ENCODE measurements at regions not wholly inside any gene's neighbourhood (a gene's known extent, or its start where the extent isn't known, plus 50 kb on each side); places are given as distances from the start of the nearest gene placed in this dataset.

DNA sequence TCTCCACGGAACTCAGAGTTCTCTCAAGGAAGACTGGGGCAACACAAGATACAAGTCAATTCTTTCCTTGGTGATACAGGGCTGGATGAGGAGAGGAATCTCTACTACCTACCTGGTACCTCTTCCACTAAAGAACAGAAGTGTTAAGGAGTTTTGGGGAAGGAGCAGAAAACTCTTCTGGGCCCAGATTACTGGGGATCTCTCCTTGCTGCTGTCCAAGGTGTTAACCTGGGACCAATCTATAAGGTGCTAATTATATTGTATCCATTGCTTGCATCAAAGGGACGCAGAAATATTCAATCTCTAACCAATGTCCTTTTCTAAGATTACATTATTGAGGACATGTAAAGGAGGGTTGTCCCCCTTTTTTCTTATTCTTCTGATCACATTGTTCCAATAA is 1102.5 kb downstream of the AMY1C start:
- TF ChIP-seq, protein P1, sequence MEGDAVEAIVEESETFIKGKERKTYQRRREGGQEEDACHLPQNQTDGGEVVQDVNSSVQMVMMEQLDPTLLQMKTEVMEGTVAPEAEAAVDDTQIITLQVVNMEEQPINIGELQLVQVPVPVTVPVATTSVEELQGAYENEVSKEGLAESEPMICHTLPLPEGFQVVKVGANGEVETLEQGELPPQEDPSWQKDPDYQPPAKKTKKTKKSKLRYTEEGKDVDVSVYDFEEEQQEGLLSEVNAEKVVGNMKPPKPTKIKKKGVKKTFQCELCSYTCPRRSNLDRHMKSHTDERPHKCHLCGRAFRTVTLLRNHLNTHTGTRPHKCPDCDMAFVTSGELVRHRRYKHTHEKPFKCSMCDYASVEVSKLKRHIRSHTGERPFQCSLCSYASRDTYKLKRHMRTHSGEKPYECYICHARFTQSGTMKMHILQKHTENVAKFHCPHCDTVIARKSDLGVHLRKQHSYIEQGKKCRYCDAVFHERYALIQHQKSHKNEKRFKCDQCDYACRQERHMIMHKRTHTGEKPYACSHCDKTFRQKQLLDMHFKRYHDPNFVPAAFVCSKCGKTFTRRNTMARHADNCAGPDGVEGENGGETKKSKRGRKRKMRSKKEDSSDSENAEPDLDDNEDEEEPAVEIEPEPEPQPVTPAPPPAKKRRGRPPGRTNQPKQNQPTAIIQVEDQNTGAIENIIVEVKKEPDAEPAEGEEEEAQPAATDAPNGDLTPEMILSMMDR (IDR thresholded peaks at IDR 0.05), result no peak
- TF ChIP-seq POLR2A (IDR thresholded peaks at IDR 0.05), result no peak
- no peak for TF ChIP-seq POLR2AphosphoS5 (IDR thresholded peaks at IDR 0.05)
